ENCODE measurements at regions not wholly inside any gene's neighbourhood (a gene's known extent, or its start where the extent isn't known, plus 50 kb on each side); places are given as distances from the start of the nearest gene placed in this dataset.

GRCh38 chr15:47652844-47653243 lies 64.5 kb upstream of the SEMA6D start:
- TF ChIP-seq CTCF (IDR thresholded peaks at IDR 0.05; ENCODE audit: low read depth, low read length, poor library complexity, severe bottlenecking) (no peak), EZH2phosphoT487 (IDR thresholded peaks at IDR 0.05; ENCODE audit: borderline replicate concordance, low read length) (no peak)
